Right kidney (tissue), 1 donor: ENCODE measurements at regions not wholly inside any gene's neighbourhood (a gene's known extent, or its start where the extent isn't known, plus 50 kb on each side); places are given as distances from the start of the nearest gene placed in this dataset.
"Not testable (repeated sequence)": the region's sequence is repeated elsewhere in the genome, so short reads cannot be mapped to it uniquely, and the experiment has no call there.

Experiments used
- DNase-seq: peaks from one replicate; pipeline ENCODE4 v3.0.0-alpha.2; 2016

GRCh38 chr6:7028963-7029362, 78.8 kb upstream of the RREB1 start:
- DNase-seq = not testable (repeated sequence)

- DNase-seq = not testable (repeated sequence)
Observed at GRCh38 chr6:7030968-7031367, 76.8 kb upstream of the RREB1 start.

GRCh38 chr6:7033202-7033601, 74.6 kb upstream of the RREB1 start:
- DNase-seq = no peak

GRCh38 chr6:7034055-7034454, 73.7 kb upstream of the RREB1 start:
- DNase-seq = no peak

- no peak for DNase-seq
Observed at GRCh38 chr6:7035837-7036249, 71.9 kb upstream of the RREB1 start.

- DNase-seq = no peak
Observed at GRCh38 chr6:7041511-7042026, 66.2 kb upstream of the RREB1 start.

- DNase-seq = no peak
Observed at GRCh38 chr6:7042056-7042653, 65.6 kb upstream of the RREB1 start.

- DNase-seq = peak; percentile 47
Observed at GRCh38 chr6:7042654-7043545, 64.9 kb upstream of the RREB1 start.

- DNase-seq = no peak
Observed at GRCh38 chr6:7045331-7045730, 62.4 kb upstream of the RREB1 start.

- DNase-seq = no peak
Observed at GRCh38 chr6:7045746-7046145, 62.0 kb upstream of the RREB1 start.

GRCh38 chr6:7047128-7047527, 60.6 kb upstream of the RREB1 start:
- no peak for DNase-seq

- DNase-seq = no peak
Observed at GRCh38 chr6:7047966-7048365, 59.8 kb upstream of the RREB1 start.

GRCh38 chr6:7048894-7049293, 58.9 kb upstream of the RREB1 start:
- DNase-seq = no peak

GRCh38 chr6:7050004-7050403, 57.8 kb upstream of the RREB1 start:
- no peak for DNase-seq

- DNase-seq = no peak
Observed at GRCh38 chr6:7050872-7051779, 56.6 kb upstream of the RREB1 start.

- peak; percentile 91 for DNase-seq
Observed at GRCh38 chr6:7051780-7052442, 55.9 kb upstream of the RREB1 start.

GRCh38 chr6:7052443-7053011, 55.2 kb upstream of the RREB1 start:
- DNase-seq = peak; percentile 72

GRCh38 chr6:7053125-7053774, 54.5 kb upstream of the RREB1 start:
- peak; percentile 32 for DNase-seq
